HCT116 (cell line): ENCODE measurements at regions not wholly inside any gene's neighbourhood (a gene's known extent, or its start where the extent isn't known, plus 50 kb on each side); places are given as distances from the start of the nearest gene placed in this dataset.

Experiments used
- EZH2 ChIP-seq: fragments of 200-600 bp; sonication (generic); IDR thresholded peaks from 2 replicates; pipeline ENCODE4 v1.6.1; 2017; ENCODE audit warnings: antibody characterized with exemption, mixed run types
- POLR2A ChIP-seq: IDR thresholded peaks from 2 replicates; pipeline ENCODE4 v1.7.0; 2011; ENCODE audit warnings: borderline replicate concordance; ENCODE audit not compliant: insufficient read depth, insufficient read length; ENCODE audit errors: extremely low read depth
- SIN3A ChIP-seq: IDR thresholded peaks from 2 replicates; pipeline ENCODE4 v1.6.1; 2012; ENCODE audit warnings: low read depth
- TF ChIP-seq, protein P1 (sequence below), 3 experiments: fragments of 200-600 bp in 1 of 3; sonication (generic) in 1 of 3; IDR thresholded peaks in 2 of 3; conservative IDR thresholded peaks in 1 of 3; 2 replicates each; pipeline ENCODE4 v1.5.1; 2012 to 2017; ENCODE audit warnings: low read depth in 2 of 3, low read length in 2 of 3, antibody characterized with exemption in 1 of 3, borderline replicate concordance in 1 of 3, control low read depth in 1 of 3, mild to moderate bottlenecking in 1 of 3, mixed read lengths in 1 of 3, mixed run types in 1 of 3, moderate library complexity in 1 of 3; ENCODE audit not compliant: insufficient read depth in 1 of 3
- TF ChIP-seq, protein P2 (sequence below): IDR thresholded peaks from 2 replicates; pipeline ENCODE4 v1.6.1; 2012; ENCODE audit warnings: low read depth

DNA sequence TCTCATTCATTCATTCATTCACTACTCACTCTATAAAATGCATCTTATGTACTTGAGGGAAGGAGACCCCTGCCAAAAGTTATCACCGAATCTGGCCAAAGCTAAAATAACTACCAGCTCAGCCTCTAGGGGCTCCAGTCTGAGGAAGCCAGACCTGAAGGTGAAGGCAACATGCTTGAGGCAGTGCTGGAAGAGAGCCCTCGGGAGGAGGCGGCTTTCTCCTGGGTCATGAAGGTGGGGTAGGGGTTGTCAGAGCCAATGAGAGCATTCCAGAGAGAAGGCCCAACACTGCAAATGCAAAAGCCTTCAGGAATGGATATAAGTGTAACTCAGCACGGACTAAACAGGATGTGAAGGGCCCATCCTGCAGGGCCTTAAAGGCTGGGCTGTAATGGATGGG is 62.4 kb downstream of the GSC start:
- TF ChIP-seq EZH2 (no peak), POLR2A (no peak), SIN3A (no peak)
- TF ChIP-seq, protein P1, sequence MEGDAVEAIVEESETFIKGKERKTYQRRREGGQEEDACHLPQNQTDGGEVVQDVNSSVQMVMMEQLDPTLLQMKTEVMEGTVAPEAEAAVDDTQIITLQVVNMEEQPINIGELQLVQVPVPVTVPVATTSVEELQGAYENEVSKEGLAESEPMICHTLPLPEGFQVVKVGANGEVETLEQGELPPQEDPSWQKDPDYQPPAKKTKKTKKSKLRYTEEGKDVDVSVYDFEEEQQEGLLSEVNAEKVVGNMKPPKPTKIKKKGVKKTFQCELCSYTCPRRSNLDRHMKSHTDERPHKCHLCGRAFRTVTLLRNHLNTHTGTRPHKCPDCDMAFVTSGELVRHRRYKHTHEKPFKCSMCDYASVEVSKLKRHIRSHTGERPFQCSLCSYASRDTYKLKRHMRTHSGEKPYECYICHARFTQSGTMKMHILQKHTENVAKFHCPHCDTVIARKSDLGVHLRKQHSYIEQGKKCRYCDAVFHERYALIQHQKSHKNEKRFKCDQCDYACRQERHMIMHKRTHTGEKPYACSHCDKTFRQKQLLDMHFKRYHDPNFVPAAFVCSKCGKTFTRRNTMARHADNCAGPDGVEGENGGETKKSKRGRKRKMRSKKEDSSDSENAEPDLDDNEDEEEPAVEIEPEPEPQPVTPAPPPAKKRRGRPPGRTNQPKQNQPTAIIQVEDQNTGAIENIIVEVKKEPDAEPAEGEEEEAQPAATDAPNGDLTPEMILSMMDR (IDR thresholded peaks at IDR 0.05 in 2 of 3, conservative IDR thresholded peaks at IDR 0.05 in 1 of 3; ENCODE audit: borderline replicate concordance in 1 of 3, insufficient read depth in 1 of 3, low read depth in 2 of 3, low read length in 2 of 3) = peak in 2 of 3 experiments; percentile 29 to 35; a peak in 4 of 6 replicates
- TF ChIP-seq, protein P2, sequence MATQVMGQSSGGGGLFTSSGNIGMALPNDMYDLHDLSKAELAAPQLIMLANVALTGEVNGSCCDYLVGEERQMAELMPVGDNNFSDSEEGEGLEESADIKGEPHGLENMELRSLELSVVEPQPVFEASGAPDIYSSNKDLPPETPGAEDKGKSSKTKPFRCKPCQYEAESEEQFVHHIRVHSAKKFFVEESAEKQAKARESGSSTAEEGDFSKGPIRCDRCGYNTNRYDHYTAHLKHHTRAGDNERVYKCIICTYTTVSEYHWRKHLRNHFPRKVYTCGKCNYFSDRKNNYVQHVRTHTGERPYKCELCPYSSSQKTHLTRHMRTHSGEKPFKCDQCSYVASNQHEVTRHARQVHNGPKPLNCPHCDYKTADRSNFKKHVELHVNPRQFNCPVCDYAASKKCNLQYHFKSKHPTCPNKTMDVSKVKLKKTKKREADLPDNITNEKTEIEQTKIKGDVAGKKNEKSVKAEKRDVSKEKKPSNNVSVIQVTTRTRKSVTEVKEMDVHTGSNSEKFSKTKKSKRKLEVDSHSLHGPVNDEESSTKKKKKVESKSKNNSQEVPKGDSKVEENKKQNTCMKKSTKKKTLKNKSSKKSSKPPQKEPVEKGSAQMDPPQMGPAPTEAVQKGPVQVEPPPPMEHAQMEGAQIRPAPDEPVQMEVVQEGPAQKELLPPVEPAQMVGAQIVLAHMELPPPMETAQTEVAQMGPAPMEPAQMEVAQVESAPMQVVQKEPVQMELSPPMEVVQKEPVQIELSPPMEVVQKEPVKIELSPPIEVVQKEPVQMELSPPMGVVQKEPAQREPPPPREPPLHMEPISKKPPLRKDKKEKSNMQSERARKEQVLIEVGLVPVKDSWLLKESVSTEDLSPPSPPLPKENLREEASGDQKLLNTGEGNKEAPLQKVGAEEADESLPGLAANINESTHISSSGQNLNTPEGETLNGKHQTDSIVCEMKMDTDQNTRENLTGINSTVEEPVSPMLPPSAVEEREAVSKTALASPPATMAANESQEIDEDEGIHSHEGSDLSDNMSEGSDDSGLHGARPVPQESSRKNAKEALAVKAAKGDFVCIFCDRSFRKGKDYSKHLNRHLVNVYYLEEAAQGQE = no peak
